GM12878 (cell line): ENCODE measurements at regions not wholly inside any gene's neighbourhood (a gene's known extent, or its start where the extent isn't known, plus 50 kb on each side); places are given as distances from the start of the nearest gene placed in this dataset.

Source experiments
- ATAC-seq: fragments of 200-7000 bp; cut with Tn5 transposase; 3 replicates; pipeline ENCODE4 v1.9.1; 2020; ENCODE audit warnings: mild to moderate bottlenecking, moderate library complexity
- BruUV-seq: library from RNA; stranded (reverse); fragments of 400-500 nt; replicated peaks from 2 replicates; lab custom pipeline; 2021; lab: Mats Ljungman, UMichigan
- CTCF ChIA-PET: fragments of 300-600 bp; sonication (Branson Sonifier 250); formaldehyde crosslinking; extraction: SDS; loops from one replicate; lab custom pipeline; 2021; ENCODE audit warnings: inconsistent platforms; lab: Yijun Ruan, JAX
- POLR2A ChIA-PET: fragments of 350-600 bp; formaldehyde crosslinking; extraction: SDS; loops from one replicate; lab custom pipeline; 2021; ENCODE audit warnings: inconsistent platforms; lab: Charles Lee
- RAD21 ChIA-PET: fragments of 300-600 bp; sonication (Branson Sonifier 250); formaldehyde crosslinking; loops from one replicate; lab custom pipeline; 2023; ENCODE audit warnings: antibody characterized with exemption; ENCODE audit not compliant: unreplicated experiment; lab: Charles Lee
- SMC1A ChIA-PET: fragments of 300-600 bp; sonication (Branson Sonifier 250); formaldehyde crosslinking; loops from one replicate; lab custom pipeline; 2023; ENCODE audit not compliant: unreplicated experiment, uncharacterized antibody; lab: Charles Lee
- DNase-seq: peaks from one replicate; pipeline ENCODE4 v3.0.0-alpha.2; 2011; ENCODE audit warnings: low read depth, low spot score
- FAIRE-seq: peaks from 3 replicates; lab custom pipeline; 2011; peaks lifted over from hg19 to GRCh38; lab: Jason Lieb, UNC
- H2AFZ ChIP-seq: 2 replicates; pipeline ENCODE4 v1.6.0; 2011; ENCODE audit warnings: low read depth, low read length, control low read depth; ENCODE audit not compliant: control insufficient read depth
- H3K27ac ChIP-seq: 2 replicates; pipeline ENCODE4 v1.5.1; 2011; ENCODE audit warnings: control low read depth; ENCODE audit not compliant: control insufficient read depth, insufficient read depth
- H3K27me3 ChIP-seq, 2 experiments: replicated peaks in 1 of 2; 2 replicates each; pipeline versions ENCODE4 v1.6.0 to v1.6.1; 2011; ENCODE audit warnings: low read length in 1 of 2; ENCODE audit not compliant: control insufficient read depth in 2 of 2, insufficient read depth in 2 of 2
- H3K36me3 ChIP-seq, 2 experiments: 2 replicates each; pipeline ENCODE4 v1.5.1; 2011; ENCODE audit warnings: low read length in 1 of 2; ENCODE audit not compliant: control insufficient read depth in 2 of 2, insufficient read depth in 2 of 2
- H3K4me1 ChIP-seq: 2 replicates; pipeline ENCODE4 v1.6.1; 2011; ENCODE audit warnings: mild to moderate bottlenecking, low read length, moderate library complexity, mixed read lengths; ENCODE audit not compliant: control insufficient read depth, insufficient read depth
- H3K4me2 ChIP-seq: 2 replicates; pipeline ENCODE4 v1.6.0; 2011; ENCODE audit warnings: control low read depth; ENCODE audit not compliant: control insufficient read depth, insufficient read depth
- H3K4me3 ChIP-seq: fragments of 200-600 bp; sonication (generic); 2 replicates; pipeline ENCODE4 v1.5.1; 2016
- H3K79me2 ChIP-seq: 2 replicates; pipeline ENCODE4 v1.6.0; 2011; ENCODE audit warnings: low read length; ENCODE audit not compliant: control insufficient read depth, insufficient read depth
- H3K9ac ChIP-seq: 2 replicates; pipeline ENCODE4 v1.8.0; 2011; ENCODE audit warnings: low read length, control low read depth, mixed read lengths; ENCODE audit not compliant: control insufficient read depth, insufficient read depth
- H3K9me3 ChIP-seq: replicated peaks from 3 replicates; pipeline ENCODE4 v1.5.1; 2011; ENCODE audit warnings: mild to moderate bottlenecking, low read length; ENCODE audit not compliant: control insufficient read depth, insufficient read depth
- H4K20me1 ChIP-seq: 2 replicates; pipeline ENCODE4 v1.6.0; 2011; ENCODE audit not compliant: control insufficient read depth, insufficient read depth
- BACH1 ChIP-seq: fragments of 450-650 bp; IDR thresholded peaks from 2 replicates; pipeline ENCODE4 v1.6.1; 2017; ENCODE audit warnings: mild to moderate bottlenecking, borderline replicate concordance
- CHD4 ChIP-seq: fragments of 200-600 bp; sonication (generic); IDR thresholded peaks from 2 replicates; pipeline ENCODE4 v1.6.1; 2016; ENCODE audit warnings: mild to moderate bottlenecking
- DPF2 ChIP-seq: fragments of 450-650 bp; IDR thresholded peaks from 2 replicates; pipeline ENCODE4 v1.6.1; 2017; ENCODE audit warnings: mild to moderate bottlenecking
- EZH2 ChIP-seq: IDR thresholded peaks from 2 replicates; pipeline ENCODE4 v1.6.1; 2012; ENCODE audit warnings: low read depth, mild to moderate bottlenecking, control low read depth, inconsistent platforms, low read length, borderline replicate concordance; ENCODE audit not compliant: control insufficient read depth
- HDGF ChIP-seq: fragments of 450-650 bp; IDR thresholded peaks from 2 replicates; pipeline ENCODE4 v1.6.1; 2016; ENCODE audit warnings: antibody characterized with exemption
- MTA2 ChIP-seq: fragments of 450-650 bp; IDR thresholded peaks from 2 replicates; pipeline ENCODE4 v1.6.1; 2016; ENCODE audit warnings: low read depth, mild to moderate bottlenecking, moderate library complexity
- MTA3 ChIP-seq: IDR thresholded peaks from 2 replicates; pipeline ENCODE4 v1.6.1; 2012; ENCODE audit warnings: low read length, inconsistent platforms, borderline replicate concordance
- SMC3 ChIP-seq: IDR thresholded peaks from 2 replicates; pipeline ENCODE4 v1.6.1; 2011; ENCODE audit warnings: low read length, improper control_type of control experiment, borderline replicate concordance
- TAF1 ChIP-seq: IDR thresholded peaks from 2 replicates; pipeline ENCODE4 v1.6.1; 2011; ENCODE audit warnings: mild to moderate bottlenecking, low read depth, low read length, borderline replicate concordance
- WRNIP1 ChIP-seq: IDR thresholded peaks from 2 replicates; pipeline ENCODE4 v1.6.1; 2011; ENCODE audit warnings: low read depth, low read length, improper control_type of control experiment, borderline replicate concordance
- YBX1 ChIP-seq: fragments of 450-650 bp; IDR thresholded peaks from 2 replicates; pipeline ENCODE4 v1.6.1; 2016; ENCODE audit warnings: antibody characterized with exemption
- WGBS: methylation state at CpG from one replicate; pipeline ENCODE4 v1.1.6; 2016; ENCODE audit warnings: low lambda C conversion rate; ENCODE audit not compliant: insufficient replicate concordance, insufficient coverage; ENCODE audit errors: missing lambda C conversion rate; 5-methylcytosine and 5-hydroxymethylcytosine counted together
- in situ Hi-C: fragments of 300-500 bp; cut with MboI; formaldehyde crosslinking; loops from 9 replicates; pipeline ENCODE4 v1.14.3; 2018; ENCODE audit warnings: mixed read lengths
- intact Hi-C: fragments of 100-400 bp; cut with micrococcal nuclease; formaldehyde crosslinking; loops from one replicate; pipeline ENCODE4 v1.14.2; 2022; ENCODE audit not compliant: unreplicated experiment
- TF ChIP-seq, protein P1 (sequence below): fragments of 450-650 bp; conservative IDR thresholded peaks from 2 replicates; pipeline ENCODE4 v1.6.1; 2017; ENCODE audit warnings: mild to moderate bottlenecking, moderate library complexity
- TF ChIP-seq, protein P2 (sequence below): IDR thresholded peaks from 2 replicates; pipeline ENCODE4 v1.6.1; 2012; ENCODE audit warnings: mild to moderate bottlenecking, low read depth, low read length

GRCh38 chr17:72565006-72565405 is 444.2 kb downstream of the SOX9 start:
- in situ Hi-C loops = loop anchor here (10.0 kb wide), 1 partner anchor 590 kb away; no protein-coding TSS in a partner anchor

More at GRCh38 chr17:72565006-72565405, 444.2 kb downstream of the SOX9 start:
- Histone ChIP-seq H3K9me3 (no peaks in the 10 kb centered on the region), H3K4me3 (no peak overlapping the region), H3K9ac (no peak overlapping the region), H3K4me2 (no peak overlapping the region), H3K36me3 (no peaks in the 10 kb centered on the region; a peak in 1 of 4 replicates), H3K27me3 (no peaks in the 10 kb centered on the region), H3K27ac (no peak overlapping the region), H4K20me1 (no peaks in the 10 kb centered on the region), H3K4me1 (no peaks in the 10 kb centered on the region), H2AFZ (no peak overlapping the region), H3K79me2 (no peaks in the 10 kb centered on the region)
- SMC1A ChIA-PET = interaction anchor here (0.6 to 11.9 kb wide), 6 partner anchors 13 to 161 kb away, joined by 3 to 349 read pairs (median 3); no protein-coding TSS in a partner anchor
- no peak for TF ChIP-seq MTA3
- TF ChIP-seq EZH2 = no peak
- TF ChIP-seq DPF2 = no peak
- TF ChIP-seq SMC3 = no peak
- TF ChIP-seq, protein P1, sequence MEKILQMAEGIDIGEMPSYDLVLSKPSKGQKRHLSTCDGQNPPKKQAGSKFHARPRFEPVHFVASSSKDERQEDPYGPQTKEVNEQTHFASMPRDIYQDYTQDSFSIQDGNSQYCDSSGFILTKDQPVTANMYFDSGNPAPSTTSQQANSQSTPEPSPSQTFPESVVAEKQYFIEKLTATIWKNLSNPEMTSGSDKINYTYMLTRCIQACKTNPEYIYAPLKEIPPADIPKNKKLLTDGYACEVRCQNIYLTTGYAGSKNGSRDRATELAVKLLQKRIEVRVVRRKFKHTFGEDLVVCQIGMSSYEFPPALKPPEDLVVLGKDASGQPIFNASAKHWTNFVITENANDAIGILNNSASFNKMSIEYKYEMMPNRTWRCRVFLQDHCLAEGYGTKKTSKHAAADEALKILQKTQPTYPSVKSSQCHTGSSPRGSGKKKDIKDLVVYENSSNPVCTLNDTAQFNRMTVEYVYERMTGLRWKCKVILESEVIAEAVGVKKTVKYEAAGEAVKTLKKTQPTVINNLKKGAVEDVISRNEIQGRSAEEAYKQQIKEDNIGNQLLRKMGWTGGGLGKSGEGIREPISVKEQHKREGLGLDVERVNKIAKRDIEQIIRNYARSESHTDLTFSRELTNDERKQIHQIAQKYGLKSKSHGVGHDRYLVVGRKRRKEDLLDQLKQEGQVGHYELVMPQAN = no peak
- TF ChIP-seq CHD4 = no peak
- TF ChIP-seq TAF1 = no peak
- TF ChIP-seq, protein P2, sequence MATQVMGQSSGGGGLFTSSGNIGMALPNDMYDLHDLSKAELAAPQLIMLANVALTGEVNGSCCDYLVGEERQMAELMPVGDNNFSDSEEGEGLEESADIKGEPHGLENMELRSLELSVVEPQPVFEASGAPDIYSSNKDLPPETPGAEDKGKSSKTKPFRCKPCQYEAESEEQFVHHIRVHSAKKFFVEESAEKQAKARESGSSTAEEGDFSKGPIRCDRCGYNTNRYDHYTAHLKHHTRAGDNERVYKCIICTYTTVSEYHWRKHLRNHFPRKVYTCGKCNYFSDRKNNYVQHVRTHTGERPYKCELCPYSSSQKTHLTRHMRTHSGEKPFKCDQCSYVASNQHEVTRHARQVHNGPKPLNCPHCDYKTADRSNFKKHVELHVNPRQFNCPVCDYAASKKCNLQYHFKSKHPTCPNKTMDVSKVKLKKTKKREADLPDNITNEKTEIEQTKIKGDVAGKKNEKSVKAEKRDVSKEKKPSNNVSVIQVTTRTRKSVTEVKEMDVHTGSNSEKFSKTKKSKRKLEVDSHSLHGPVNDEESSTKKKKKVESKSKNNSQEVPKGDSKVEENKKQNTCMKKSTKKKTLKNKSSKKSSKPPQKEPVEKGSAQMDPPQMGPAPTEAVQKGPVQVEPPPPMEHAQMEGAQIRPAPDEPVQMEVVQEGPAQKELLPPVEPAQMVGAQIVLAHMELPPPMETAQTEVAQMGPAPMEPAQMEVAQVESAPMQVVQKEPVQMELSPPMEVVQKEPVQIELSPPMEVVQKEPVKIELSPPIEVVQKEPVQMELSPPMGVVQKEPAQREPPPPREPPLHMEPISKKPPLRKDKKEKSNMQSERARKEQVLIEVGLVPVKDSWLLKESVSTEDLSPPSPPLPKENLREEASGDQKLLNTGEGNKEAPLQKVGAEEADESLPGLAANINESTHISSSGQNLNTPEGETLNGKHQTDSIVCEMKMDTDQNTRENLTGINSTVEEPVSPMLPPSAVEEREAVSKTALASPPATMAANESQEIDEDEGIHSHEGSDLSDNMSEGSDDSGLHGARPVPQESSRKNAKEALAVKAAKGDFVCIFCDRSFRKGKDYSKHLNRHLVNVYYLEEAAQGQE = no peak
- no peak for TF ChIP-seq WRNIP1
- TF ChIP-seq BACH1 = no peak
- no peak for TF ChIP-seq HDGF
- no peak for TF ChIP-seq MTA2
- no peak for TF ChIP-seq YBX1
- RAD21 ChIA-PET = interaction anchor here (1.1 to 10.1 kb wide), 4 partner anchors 8 to 161 kb away, joined by 3 to 271 read pairs (median 3); no protein-coding TSS in a partner anchor
- POLR2A ChIA-PET = interaction anchor here (0.8 to 1.4 kb wide), 2 partner anchors 23 to 27 kb away, joined by 4 read pairs; no protein-coding TSS in a partner anchor
- ATAC-seq (no peak), FAIRE-seq (no peak), DNase-seq (no peak)
- CTCF ChIA-PET = interaction anchor here (0.6 to 12.0 kb wide), 4 partner anchors 8 to 805 kb away, joined by 3 to 527 read pairs (median 6); no protein-coding TSS in a partner anchor
- intact Hi-C loops = no loop called here
- no TSS peak for BruUV-seq
- 97% methylated on average over 3 of the region's 5 CpGs for WGBS
